Astrocyte of the cerebellum (primary cell): ENCODE measurements at regions not wholly inside any gene's neighbourhood (a gene's known extent, or its start where the extent isn't known, plus 50 kb on each side); places are given as distances from the start of the nearest gene placed in this dataset.

Source experiments
- DNase-seq: peaks from one replicate; pipeline ENCODE4 v3.0.0-alpha.2; 2011; ENCODE audit warnings: low read depth
- H3K4me3 ChIP-seq: 2 replicates; pipeline ENCODE4 v1.5.1; 2011; ENCODE audit warnings: mild to moderate bottlenecking, low read depth, low read length, moderate library complexity
- CTCF ChIP-seq: IDR thresholded peaks from 2 replicates; pipeline ENCODE4 v1.5.1; 2012; ENCODE audit warnings: low read length, low read depth, moderate library complexity, mild to moderate bottlenecking; ENCODE audit errors: missing control alignments
- in situ Hi-C: cut with HindIII; loops from 2 replicates; pipeline ENCODE4 v1.10.0; 2017; ENCODE audit warnings: low sequenced_read_pairs

GRCh38 chr14:62133776-62134550 lies 371.7 kb downstream of the SNAPC1 start:
- no peak for TF ChIP-seq CTCF
- in situ Hi-C loops: no loop called here
- DNase-seq: no peak
- no peak overlapping the region for H3K4me3 ChIP-seq

GRCh38 chr14:62138593-62138992 lies 376.4 kb downstream of the SNAPC1 start:
- H3K4me3 ChIP-seq: no peak overlapping the region
- TF ChIP-seq CTCF: no peak
- DNase-seq: no peak
- in situ Hi-C loops: no loop called here

- DNase-seq: no peak
- in situ Hi-C loops: no loop called here
- TF ChIP-seq CTCF: no peak
- H3K4me3 ChIP-seq: no peak overlapping the region
Measured at GRCh38 chr14:62141139-62141538, 378.9 kb downstream of the SNAPC1 start.

- in situ Hi-C loops: no loop called here
- TF ChIP-seq CTCF: no peak
- DNase-seq: peak; percentile 33
- no peak overlapping the region for H3K4me3 ChIP-seq
Measured at GRCh38 chr14:62143245-62143644, 381.0 kb downstream of the SNAPC1 start.

GRCh38 chr14:62144863-62145262 lies 382.6 kb downstream of the SNAPC1 start:
- no peak for TF ChIP-seq CTCF
- H3K4me3 ChIP-seq: no peak overlapping the region
- DNase-seq: no peak
- in situ Hi-C loops: no loop called here

GRCh38 chr14:62146030-62146429 lies 383.8 kb downstream of the SNAPC1 start:
- DNase-seq: no peak
- in situ Hi-C loops: no loop called here
- H3K4me3 ChIP-seq: no peak overlapping the region
- no peak for TF ChIP-seq CTCF
